ENCODE measurements at regions not wholly inside any gene's neighbourhood (a gene's known extent, or its start where the extent isn't known, plus 50 kb on each side); places are given as distances from the start of the nearest gene placed in this dataset.
"Not testable (repeated sequence)": the region's sequence is repeated elsewhere in the genome, so short reads cannot be mapped to it uniquely, and the experiment has no call there.

- peak in 5 of 10 donors; percentile 7 to 67 (median 29) for DNase-seq
- H3K4me3 Mint-ChIP-seq, POLR2A ChIA-PET: not testable (repeated sequence)
Observed at GRCh38 chr5:70585996-70586395, 170.8 kb downstream of the GTF2H2C_2 start.

More at GRCh38 chr5:70585996-70586395, 170.8 kb downstream of the GTF2H2C_2 start:
- H3K27ac Mint-ChIP-seq, ATAC-seq, H3K36me3 Mint-ChIP-seq, H3K9me3 Mint-ChIP-seq, H3K27me3 Mint-ChIP-seq, H3K4me1 Mint-ChIP-seq: not testable (repeated sequence)

All from naive thymus-derived CD8-positive, alpha-beta T cell (primary cell).